ENCODE measurements at regions not wholly inside any gene's neighbourhood (a gene's known extent, or its start where the extent isn't known, plus 50 kb on each side); places are given as distances from the start of the nearest gene placed in this dataset.

- no peak overlapping the region for H3K27ac ChIP-seq
- 69 to 79% (median 74%) methylated on average over 4 of the region's 4 CpGs for WGBS, 4 donors
- intact Hi-C loops (cut with DNase I) = no loop called here
- no peak for ATAC-seq
- no peaks in the 10 kb centered on the region for H3K9me3 ChIP-seq
- no peaks in the 10 kb centered on the region for H3K36me3 ChIP-seq
- H3K4me1 ChIP-seq = peaks cover 0 to 3% (median 0%) of the 10 kb centered on the region in 12 donors
- DNase-seq = no peak
- H3K27me3 ChIP-seq = no peaks in the 10 kb centered on the region
- TF ChIP-seq, protein P1, sequence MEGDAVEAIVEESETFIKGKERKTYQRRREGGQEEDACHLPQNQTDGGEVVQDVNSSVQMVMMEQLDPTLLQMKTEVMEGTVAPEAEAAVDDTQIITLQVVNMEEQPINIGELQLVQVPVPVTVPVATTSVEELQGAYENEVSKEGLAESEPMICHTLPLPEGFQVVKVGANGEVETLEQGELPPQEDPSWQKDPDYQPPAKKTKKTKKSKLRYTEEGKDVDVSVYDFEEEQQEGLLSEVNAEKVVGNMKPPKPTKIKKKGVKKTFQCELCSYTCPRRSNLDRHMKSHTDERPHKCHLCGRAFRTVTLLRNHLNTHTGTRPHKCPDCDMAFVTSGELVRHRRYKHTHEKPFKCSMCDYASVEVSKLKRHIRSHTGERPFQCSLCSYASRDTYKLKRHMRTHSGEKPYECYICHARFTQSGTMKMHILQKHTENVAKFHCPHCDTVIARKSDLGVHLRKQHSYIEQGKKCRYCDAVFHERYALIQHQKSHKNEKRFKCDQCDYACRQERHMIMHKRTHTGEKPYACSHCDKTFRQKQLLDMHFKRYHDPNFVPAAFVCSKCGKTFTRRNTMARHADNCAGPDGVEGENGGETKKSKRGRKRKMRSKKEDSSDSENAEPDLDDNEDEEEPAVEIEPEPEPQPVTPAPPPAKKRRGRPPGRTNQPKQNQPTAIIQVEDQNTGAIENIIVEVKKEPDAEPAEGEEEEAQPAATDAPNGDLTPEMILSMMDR (IDR thresholded peaks at IDR 0.05) = no peak
- TF ChIP-seq POLR2A (IDR thresholded peaks at IDR 0.05) = no peak
- no peak overlapping the region for H3K4me3 ChIP-seq
Measured at GRCh38 chr7:46189255-46189790, 268.3 kb upstream of the IGFBP3 start.

DNA sequence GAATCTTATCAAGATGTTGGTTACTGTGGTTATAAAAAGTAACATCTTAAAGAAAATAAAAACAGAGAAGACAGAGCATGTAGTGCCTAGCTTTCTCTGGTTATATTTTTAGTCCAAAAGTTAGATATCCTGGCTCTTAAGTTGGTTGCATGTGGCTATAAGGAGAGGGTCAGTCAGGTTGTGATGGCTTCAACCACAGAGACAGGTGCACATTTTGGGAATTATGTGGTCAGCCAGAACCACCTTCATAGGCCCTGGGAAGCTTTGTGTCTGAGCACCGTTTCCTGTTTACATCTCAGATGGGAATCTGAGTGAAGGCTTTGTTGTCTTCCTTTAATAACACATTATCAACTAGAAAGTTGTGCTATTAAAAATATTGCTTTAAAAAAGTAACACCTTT lies 265.1 kb upstream of the IGFBP3 start:
- TF ChIP-seq, protein P1 (IDR thresholded peaks at IDR 0.05) = no peak
- TF ChIP-seq POLR2A (IDR thresholded peaks at IDR 0.05) = no peak
- intact Hi-C loops (cut with DNase I) = no loop called here
- Histone ChIP-seq H3K9me3 (peaks cover 0 to 4% (median 0%) of the 10 kb centered on the region in 12 donors), H3K4me1 (peaks cover 0 to 3% (median 0%) of the 10 kb centered on the region in 12 donors), H3K36me3 (no peaks in the 10 kb centered on the region), H3K4me3 (no peak overlapping the region), H3K27me3 (no peaks in the 10 kb centered on the region), H3K27ac (no peak overlapping the region)
- ATAC-seq (no peak), DNase-seq (no peak)
- 67 to 89% (median 80%) methylated on average over 1 of the region's 1 CpG for WGBS, 4 donors

- Histone ChIP-seq H3K27me3 (no peaks in the 10 kb centered on the region), H3K4me3 (no peak overlapping the region), H3K27ac (no peak overlapping the region), H3K4me1 (peaks cover 0 to 14% (median 0%) of the 10 kb centered on the region in 12 donors), H3K9me3 (peaks cover 0 to 6% (median 0%) of the 10 kb centered on the region in 12 donors), H3K36me3 (no peaks in the 10 kb centered on the region)
- intact Hi-C loops (cut with DNase I) = no loop called here
- no peak for ATAC-seq
- TF ChIP-seq POLR2A (IDR thresholded peaks at IDR 0.05) = no peak
- TF ChIP-seq, protein P1 (IDR thresholded peaks at IDR 0.05) = no peak
- 74 to 86% (median 80%) methylated on average over 2 of the region's 2 CpGs for WGBS, 4 donors
- no peak for DNase-seq
Measured at GRCh38 chr7:46179061-46179610, 258.1 kb upstream of the IGFBP3 start.

DNA sequence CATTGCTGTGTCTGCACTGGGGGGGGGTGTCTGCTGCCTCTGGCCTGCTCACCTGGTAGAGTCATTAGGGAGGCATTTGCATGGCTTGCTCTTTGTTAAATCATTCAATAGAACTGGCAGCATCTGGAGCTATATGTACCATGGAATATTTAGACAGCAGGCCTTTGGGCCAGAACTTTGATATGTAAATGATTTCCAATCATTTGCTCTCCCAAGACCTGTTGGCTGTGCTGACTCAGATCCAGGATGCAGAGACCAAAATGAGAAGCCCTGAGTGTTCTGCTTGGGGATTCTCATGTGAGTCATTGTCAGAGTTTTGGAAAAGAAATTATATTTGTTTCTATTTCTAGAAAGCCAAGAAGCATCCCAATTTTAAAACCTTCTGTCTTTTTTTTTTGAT lies 257.6 kb upstream of the IGFBP3 start:
- TF ChIP-seq, protein P1 (IDR thresholded peaks at IDR 0.05) = no peak
- no peak for TF ChIP-seq POLR2A (IDR thresholded peaks at IDR 0.05)
- ATAC-seq = no peak
- H3K4me1 ChIP-seq = peaks cover 0 to 18% (median 2%) of the 10 kb centered on the region in 12 donors
- no peaks in the 10 kb centered on the region for H3K36me3 ChIP-seq
- H3K4me3 ChIP-seq = no peak overlapping the region
- H3K27me3 ChIP-seq = no peaks in the 10 kb centered on the region
- no peak for DNase-seq
- H3K27ac ChIP-seq = no peak overlapping the region
- intact Hi-C loops (cut with DNase I) = no loop called here
- H3K9me3 ChIP-seq = peaks cover 0 to 6% (median 0%) of the 10 kb centered on the region in 12 donors

Measured in heart left ventricle (tissue), 16 donors.